ENCODE measurements at regions not wholly inside any gene's neighbourhood (a gene's known extent, or its start where the extent isn't known, plus 50 kb on each side); places are given as distances from the start of the nearest gene placed in this dataset.

DNA sequence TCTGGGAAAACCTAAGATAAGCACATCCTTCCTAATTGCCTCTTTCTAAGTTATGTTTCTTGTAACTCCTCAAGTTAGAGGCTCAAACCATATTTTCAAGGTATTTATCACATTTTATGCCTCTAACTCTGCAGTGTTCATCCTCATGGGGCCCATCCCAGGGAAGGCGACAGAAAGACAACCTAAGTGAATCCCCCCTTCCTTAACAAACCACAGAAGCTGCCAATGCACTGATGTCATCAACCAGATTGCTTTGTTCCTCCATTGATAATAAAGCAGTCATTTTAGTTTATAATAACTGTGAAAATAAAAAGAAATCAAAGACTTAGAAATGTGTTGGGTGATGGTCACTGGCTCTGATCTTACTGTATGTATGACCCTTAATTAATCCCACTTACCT, 119.5 kb upstream of the TCF21 start (continued):
- TF ChIP-seq, protein P1, sequence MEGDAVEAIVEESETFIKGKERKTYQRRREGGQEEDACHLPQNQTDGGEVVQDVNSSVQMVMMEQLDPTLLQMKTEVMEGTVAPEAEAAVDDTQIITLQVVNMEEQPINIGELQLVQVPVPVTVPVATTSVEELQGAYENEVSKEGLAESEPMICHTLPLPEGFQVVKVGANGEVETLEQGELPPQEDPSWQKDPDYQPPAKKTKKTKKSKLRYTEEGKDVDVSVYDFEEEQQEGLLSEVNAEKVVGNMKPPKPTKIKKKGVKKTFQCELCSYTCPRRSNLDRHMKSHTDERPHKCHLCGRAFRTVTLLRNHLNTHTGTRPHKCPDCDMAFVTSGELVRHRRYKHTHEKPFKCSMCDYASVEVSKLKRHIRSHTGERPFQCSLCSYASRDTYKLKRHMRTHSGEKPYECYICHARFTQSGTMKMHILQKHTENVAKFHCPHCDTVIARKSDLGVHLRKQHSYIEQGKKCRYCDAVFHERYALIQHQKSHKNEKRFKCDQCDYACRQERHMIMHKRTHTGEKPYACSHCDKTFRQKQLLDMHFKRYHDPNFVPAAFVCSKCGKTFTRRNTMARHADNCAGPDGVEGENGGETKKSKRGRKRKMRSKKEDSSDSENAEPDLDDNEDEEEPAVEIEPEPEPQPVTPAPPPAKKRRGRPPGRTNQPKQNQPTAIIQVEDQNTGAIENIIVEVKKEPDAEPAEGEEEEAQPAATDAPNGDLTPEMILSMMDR (IDR thresholded peaks at IDR 0.05; ENCODE audit: control extremely low read depth in 1 of 3, insufficient read depth in 1 of 3, low read depth in 1 of 3, low read length in 3 of 3): no peak
- TF ChIP-seq KDM4A (IDR thresholded peaks at IDR 0.05; ENCODE audit: low read depth, low read length, severe bottlenecking) (no peak), JUN (IDR thresholded peaks at IDR 0.05; ENCODE audit: low read depth, low read length) (no peak), CBX5 (IDR thresholded peaks at IDR 0.05; ENCODE audit: low read depth, low read length) (no peak)

All from H1 (cell line).